ENCODE measurements at regions not wholly inside any gene's neighbourhood (a gene's known extent, or its start where the extent isn't known, plus 50 kb on each side); places are given as distances from the start of the nearest gene placed in this dataset.

GRCh38 chr22:27612115-27612514 is 189.4 kb downstream of the MN1 start:
- TF ChIP-seq, protein P1, sequence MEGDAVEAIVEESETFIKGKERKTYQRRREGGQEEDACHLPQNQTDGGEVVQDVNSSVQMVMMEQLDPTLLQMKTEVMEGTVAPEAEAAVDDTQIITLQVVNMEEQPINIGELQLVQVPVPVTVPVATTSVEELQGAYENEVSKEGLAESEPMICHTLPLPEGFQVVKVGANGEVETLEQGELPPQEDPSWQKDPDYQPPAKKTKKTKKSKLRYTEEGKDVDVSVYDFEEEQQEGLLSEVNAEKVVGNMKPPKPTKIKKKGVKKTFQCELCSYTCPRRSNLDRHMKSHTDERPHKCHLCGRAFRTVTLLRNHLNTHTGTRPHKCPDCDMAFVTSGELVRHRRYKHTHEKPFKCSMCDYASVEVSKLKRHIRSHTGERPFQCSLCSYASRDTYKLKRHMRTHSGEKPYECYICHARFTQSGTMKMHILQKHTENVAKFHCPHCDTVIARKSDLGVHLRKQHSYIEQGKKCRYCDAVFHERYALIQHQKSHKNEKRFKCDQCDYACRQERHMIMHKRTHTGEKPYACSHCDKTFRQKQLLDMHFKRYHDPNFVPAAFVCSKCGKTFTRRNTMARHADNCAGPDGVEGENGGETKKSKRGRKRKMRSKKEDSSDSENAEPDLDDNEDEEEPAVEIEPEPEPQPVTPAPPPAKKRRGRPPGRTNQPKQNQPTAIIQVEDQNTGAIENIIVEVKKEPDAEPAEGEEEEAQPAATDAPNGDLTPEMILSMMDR (IDR thresholded peaks at IDR 0.05; ENCODE audit: insufficient read depth, low read length, poor library complexity, severe bottlenecking) = no peak
- Histone ChIP-seq H3K36me3 (ENCODE audit: control insufficient read depth, insufficient read depth, low read length) (no peaks in the 10 kb centered on the region), H3K27me3 (replicated peaks; ENCODE audit: control insufficient read depth, insufficient read depth, low read length) (no peaks in the 10 kb centered on the region), H3K4me3 (replicated peaks; ENCODE audit: low read depth, low read length) (no peak overlapping the region)
- DNase-seq (ENCODE audit: extremely low read depth, insufficient read length) = no peak

DNA sequence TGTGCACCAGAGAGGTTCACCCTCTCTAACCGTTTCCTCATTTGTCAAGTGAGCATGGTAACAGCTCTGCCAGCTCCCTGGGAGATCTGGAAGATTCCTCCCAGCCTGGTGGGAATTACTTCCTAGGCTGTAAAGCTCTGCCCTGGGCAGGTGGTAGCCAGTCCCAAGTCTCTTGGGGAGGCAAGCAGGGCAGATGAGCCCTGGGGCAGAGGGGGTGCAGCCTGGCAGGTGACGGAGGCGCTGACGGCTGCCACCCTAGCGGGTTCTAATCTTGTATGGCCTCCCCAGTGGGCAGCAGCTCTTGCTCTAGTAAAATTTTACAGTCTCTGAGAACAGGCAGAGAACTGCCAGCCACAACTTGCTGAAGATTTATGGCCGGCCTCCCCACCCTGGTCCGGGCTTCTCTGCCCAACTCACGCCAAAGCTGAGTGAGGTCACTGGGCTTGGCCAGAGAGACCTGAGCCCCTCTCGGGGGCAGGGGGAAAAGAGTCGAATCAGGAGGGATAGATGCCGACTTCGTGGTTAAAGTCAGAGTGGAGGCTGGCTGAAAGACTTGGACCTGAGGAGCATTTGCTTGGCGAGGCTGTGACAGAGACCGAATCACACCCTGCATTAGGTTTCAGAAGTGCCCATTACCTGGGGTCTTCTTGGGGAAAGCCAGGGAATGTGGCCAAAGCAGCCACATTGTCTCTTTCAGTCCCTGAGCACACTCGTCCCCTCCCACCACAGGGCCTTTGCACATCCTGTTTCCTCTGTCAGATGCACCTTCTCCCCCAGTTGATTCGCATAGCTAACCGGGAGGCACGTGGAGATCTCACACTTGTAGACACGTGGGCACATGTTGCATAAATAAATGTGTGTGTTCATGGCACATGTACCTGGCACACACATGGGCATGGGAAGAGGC is 188.2 kb downstream of the MN1 start:
- H3K27me3 ChIP-seq (replicated peaks; ENCODE audit: control insufficient read depth, insufficient read depth, low read length) = no peaks in the 10 kb centered on the region
- DNase-seq (ENCODE audit: extremely low read depth, insufficient read length) = no peak
- H3K4me3 ChIP-seq (replicated peaks; ENCODE audit: low read depth, low read length) = no peak overlapping the region
- TF ChIP-seq, protein P1 (IDR thresholded peaks at IDR 0.05; ENCODE audit: insufficient read depth, low read length, poor library complexity, severe bottlenecking) = no peak
- no peaks in the 10 kb centered on the region for H3K36me3 ChIP-seq (ENCODE audit: control insufficient read depth, insufficient read depth, low read length)

- TF ChIP-seq, protein P1 (IDR thresholded peaks at IDR 0.05; ENCODE audit: insufficient read depth, low read length, poor library complexity, severe bottlenecking) = no peak
- Histone ChIP-seq H3K4me3 (replicated peaks; ENCODE audit: low read depth, low read length) (no peak overlapping the region), H3K27me3 (replicated peaks; ENCODE audit: control insufficient read depth, insufficient read depth, low read length) (no peaks in the 10 kb centered on the region), H3K36me3 (ENCODE audit: control insufficient read depth, insufficient read depth, low read length) (no peaks in the 10 kb centered on the region)
- no peak for DNase-seq (ENCODE audit: extremely low read depth, insufficient read length)
Measured at GRCh38 chr22:27614006-27614649, 187.4 kb downstream of the MN1 start.

DNA sequence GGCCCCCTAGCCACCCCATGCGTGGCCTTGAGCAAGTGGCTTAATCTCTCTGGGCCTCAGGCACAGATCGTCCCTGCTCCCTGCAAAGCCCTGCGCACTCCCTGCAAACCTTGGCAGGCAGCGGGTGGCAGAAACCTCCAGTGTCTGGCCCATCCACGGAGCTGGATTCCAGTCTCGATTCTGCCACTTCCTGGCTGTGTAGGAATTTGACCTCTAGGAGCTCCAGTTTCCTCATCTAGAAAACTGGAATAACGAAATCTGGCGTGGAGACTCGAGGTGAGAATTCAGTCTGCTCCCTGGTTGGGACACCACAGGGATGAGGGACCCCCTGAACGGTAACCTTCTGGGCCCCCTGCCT is 186.9 kb downstream of the MN1 start:
- no peak for DNase-seq (ENCODE audit: extremely low read depth, insufficient read length)
- Histone ChIP-seq H3K36me3 (ENCODE audit: control insufficient read depth, insufficient read depth, low read length) (no peaks in the 10 kb centered on the region), H3K27me3 (replicated peaks; ENCODE audit: control insufficient read depth, insufficient read depth, low read length) (no peaks in the 10 kb centered on the region), H3K4me3 (replicated peaks; ENCODE audit: low read depth, low read length) (no peak overlapping the region)
- TF ChIP-seq, protein P1 (IDR thresholded peaks at IDR 0.05; ENCODE audit: insufficient read depth, low read length, poor library complexity, severe bottlenecking) = no peak

- no peaks in the 10 kb centered on the region for H3K36me3 ChIP-seq (ENCODE audit: control insufficient read depth, insufficient read depth, low read length)
- DNase-seq (ENCODE audit: extremely low read depth, insufficient read length) = no peak
- TF ChIP-seq, protein P1 (IDR thresholded peaks at IDR 0.05; ENCODE audit: insufficient read depth, low read length, poor library complexity, severe bottlenecking) = no peak
- no peaks in the 10 kb centered on the region for H3K27me3 ChIP-seq (replicated peaks; ENCODE audit: control insufficient read depth, insufficient read depth, low read length)
- H3K4me3 ChIP-seq (replicated peaks; ENCODE audit: low read depth, low read length) = no peak overlapping the region
Measured at GRCh38 chr22:27615408-27615807, 186.1 kb downstream of the MN1 start.

Data from GM06990 (cell line).